Chondrocyte (in vitro differentiated cells): ENCODE measurements at regions not wholly inside any gene's neighbourhood (a gene's known extent, or its start where the extent isn't known, plus 50 kb on each side); places are given as distances from the start of the nearest gene placed in this dataset.

Experiments used
- DNase-seq: peaks from one replicate; pipeline ENCODE4 v3.0.0; 2021; ENCODE audit warnings: mixed read lengths, low spot score
- H3K27ac Mint-ChIP-seq: one replicate; pipeline ENCODE4 v1.8.0; 2021; ENCODE audit warnings: mild to moderate bottlenecking, moderate library complexity, mixed read lengths; ENCODE audit not compliant: unreplicated experiment
- H3K27me3 Mint-ChIP-seq: 2 replicates; pipeline ENCODE4 v1.8.0; 2021; ENCODE audit warnings: low read depth, mixed read lengths
- H3K36me3 Mint-ChIP-seq: 2 replicates; pipeline ENCODE4 v1.8.0; 2021; ENCODE audit warnings: low read depth, mixed read lengths
- H3K4me1 Mint-ChIP-seq: 2 replicates; pipeline ENCODE4 v1.8.0; 2021; ENCODE audit warnings: low read depth, mild to moderate bottlenecking, mixed read lengths
- H3K4me3 Mint-ChIP-seq: one replicate; pipeline ENCODE4 v1.8.0; 2021; ENCODE audit warnings: mild to moderate bottlenecking, moderate library complexity, mixed read lengths; ENCODE audit not compliant: unreplicated experiment
- H3K9me3 Mint-ChIP-seq: 2 replicates; pipeline ENCODE4 v1.8.0; 2021; ENCODE audit warnings: low read depth, mixed read lengths
- CTCF ChIP-seq: fragments of 200-600 bp; sonication (generic); IDR thresholded peaks from 2 replicates; pipeline ENCODE4 v1.5.0; 2021; ENCODE audit warnings: antibody characterized with exemption, mild to moderate bottlenecking, moderate library complexity

- TF ChIP-seq CTCF: no peak
- no peak for DNase-seq
- H3K4me3 Mint-ChIP-seq: no peak overlapping the region
- H3K4me1 Mint-ChIP-seq: peaks cover 61% of the 10 kb centered on the region
- no peaks in the 10 kb centered on the region for H3K36me3 Mint-ChIP-seq
- H3K27me3 Mint-ChIP-seq: no peaks in the 10 kb centered on the region
- peak overlapping the region; percentile 82 for H3K27ac Mint-ChIP-seq
- no peaks in the 10 kb centered on the region for H3K9me3 Mint-ChIP-seq
Measured at GRCh38 chr4:181960384-181960783, 282.8 kb upstream of the TENM3 start.

DNA sequence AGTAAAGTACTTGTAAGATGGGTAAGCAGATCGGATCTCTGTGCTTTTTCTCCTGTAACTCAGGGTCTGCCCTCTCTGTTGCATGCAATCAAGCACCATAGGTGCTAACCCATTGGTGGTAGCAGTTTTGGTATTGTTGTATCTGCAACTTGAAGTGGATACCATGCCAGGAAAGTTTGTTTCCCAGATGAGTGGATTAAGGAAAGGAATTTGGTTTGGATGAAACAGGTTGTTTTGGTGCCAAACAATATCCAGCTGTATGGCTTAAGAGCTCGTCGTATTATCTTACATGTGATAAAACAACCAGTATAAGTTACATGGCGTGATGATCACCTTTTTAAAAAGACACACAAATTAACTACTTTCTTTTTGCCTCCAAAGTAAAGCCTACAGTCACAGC lies 280.9 kb upstream of the TENM3 start:
- no peak for TF ChIP-seq CTCF
- peaks cover 60% of the 10 kb centered on the region for H3K4me1 Mint-ChIP-seq
- no peak overlapping the region for H3K4me3 Mint-ChIP-seq
- no peaks in the 10 kb centered on the region for H3K27me3 Mint-ChIP-seq
- no peak overlapping the region for H3K27ac Mint-ChIP-seq
- DNase-seq: no peak
- H3K9me3 Mint-ChIP-seq: no peaks in the 10 kb centered on the region
- H3K36me3 Mint-ChIP-seq: no peaks in the 10 kb centered on the region

DNA sequence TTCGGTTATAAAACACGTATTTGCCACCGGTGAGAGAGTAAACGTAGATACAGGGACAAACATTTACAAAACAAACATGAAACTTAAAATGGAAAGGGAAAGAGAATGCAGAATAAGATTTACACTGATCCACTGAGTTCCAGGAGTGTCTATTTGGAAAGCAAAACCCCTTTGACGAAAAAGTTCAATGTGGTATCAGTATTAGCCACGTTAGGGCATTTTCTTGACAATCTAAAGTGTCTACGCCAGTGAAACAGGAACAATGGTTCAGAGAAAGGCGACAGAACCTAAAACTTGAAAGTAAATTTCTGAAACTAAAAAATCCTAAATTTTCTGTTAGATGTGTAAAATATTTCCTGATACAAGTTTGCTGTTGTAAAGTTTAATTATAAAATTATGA lies 278.5 kb upstream of the TENM3 start:
- no peak for DNase-seq
- H3K4me1 Mint-ChIP-seq: peaks cover 52% of the 10 kb centered on the region
- H3K27me3 Mint-ChIP-seq: no peaks in the 10 kb centered on the region

GRCh38 chr4:181966104-181966551 lies 277.1 kb upstream of the TENM3 start:
- no peaks in the 10 kb centered on the region for H3K27me3 Mint-ChIP-seq
- no peak for DNase-seq
- no peak for TF ChIP-seq CTCF
- no peaks in the 10 kb centered on the region for H3K36me3 Mint-ChIP-seq
- no peaks in the 10 kb centered on the region for H3K9me3 Mint-ChIP-seq
- H3K27ac Mint-ChIP-seq: no peak overlapping the region
- no peak overlapping the region for H3K4me3 Mint-ChIP-seq
- peaks cover 46% of the 10 kb centered on the region for H3K4me1 Mint-ChIP-seq

More for the DNA sequence above, 278.5 kb upstream of the TENM3 start:
- Mint-ChIP-seq H3K36me3 (no peaks in the 10 kb centered on the region), H3K9me3 (no peaks in the 10 kb centered on the region), H3K27ac (no peak overlapping the region), H3K4me3 (no peak overlapping the region)
- no peak for TF ChIP-seq CTCF

- Mint-ChIP-seq H3K27me3 (no peaks in the 10 kb centered on the region), H3K27ac (no peak overlapping the region), H3K36me3 (no peaks in the 10 kb centered on the region), H3K9me3 (no peaks in the 10 kb centered on the region), H3K4me1 (peaks cover 55% of the 10 kb centered on the region), H3K4me3 (no peak overlapping the region)
- TF ChIP-seq CTCF: no peak
- DNase-seq: no peak
Measured at GRCh38 chr4:181967401-181967800, 275.8 kb upstream of the TENM3 start.
